Posterior cingulate gyrus (tissue), 11 donors: ENCODE measurements at regions not wholly inside any gene's neighbourhood (a gene's known extent, or its start where the extent isn't known, plus 50 kb on each side); places are given as distances from the start of the nearest gene placed in this dataset.

Experiments used
- DNase-seq, 10 donors: peaks; one replicate each; pipeline versions ENCODE4 v3.0.0 to v3.0.0-alpha.2; 2020 to 2021; ENCODE audit warnings: mixed read lengths in 3 of 10
- intact Hi-C: fragments of 100-400 bp; cut with DNase I; formaldehyde crosslinking; loops from one replicate; pipeline ENCODE4 v1.15.1; 2023

DNA sequence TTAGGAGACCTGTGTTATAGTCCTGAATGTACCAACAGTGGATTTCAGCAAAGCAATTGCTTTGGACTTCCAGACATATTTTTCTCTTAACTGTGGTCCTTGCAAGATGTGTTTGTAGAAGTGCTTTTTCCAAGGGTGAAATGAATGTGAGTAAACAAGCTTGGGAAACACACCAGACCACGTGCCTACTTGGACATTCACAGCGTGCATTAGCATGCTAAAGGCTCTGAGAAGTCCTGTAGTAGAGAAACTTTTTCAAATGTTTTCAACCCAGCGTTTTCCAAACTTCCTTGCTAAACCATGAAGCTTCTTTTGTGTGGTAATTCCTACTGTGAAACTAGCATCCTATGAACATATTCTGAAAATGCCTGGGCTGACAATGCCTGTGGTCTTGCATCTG lies 91.2 kb upstream of the DBX1 start:
- intact Hi-C loops, result no loop called here
- DNase-seq, result no peak

DNA sequence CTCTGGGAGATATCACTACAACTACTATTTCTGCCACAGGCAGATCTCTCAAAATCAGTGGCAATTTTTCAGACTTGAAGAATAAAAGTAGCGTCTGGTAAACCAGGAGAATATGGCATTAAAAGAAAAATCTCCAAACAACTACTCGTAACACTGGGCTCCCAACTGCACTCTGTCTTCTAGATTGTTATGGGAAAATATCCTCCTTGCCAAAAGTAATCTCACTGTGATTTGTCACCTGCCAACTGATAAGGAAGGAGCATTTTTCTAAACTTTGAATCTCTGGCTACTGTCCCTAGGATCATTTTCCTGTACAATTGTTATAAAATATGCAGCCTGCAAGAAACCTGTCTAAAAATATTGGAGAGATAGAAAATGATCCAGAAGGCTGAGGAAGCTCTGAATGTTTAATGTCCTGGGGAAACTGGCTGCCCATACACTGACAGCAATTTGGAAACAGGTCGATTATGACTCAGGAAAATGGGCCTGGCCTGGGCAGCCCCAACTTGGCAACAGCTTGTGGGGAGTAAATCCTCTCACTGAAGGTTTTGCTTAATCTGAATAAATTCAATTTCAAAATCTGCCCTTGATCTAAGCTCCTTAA lies 90.5 kb upstream of the DBX1 start:
- intact Hi-C loops, result no loop called here
- DNase-seq, result no peak

DNA sequence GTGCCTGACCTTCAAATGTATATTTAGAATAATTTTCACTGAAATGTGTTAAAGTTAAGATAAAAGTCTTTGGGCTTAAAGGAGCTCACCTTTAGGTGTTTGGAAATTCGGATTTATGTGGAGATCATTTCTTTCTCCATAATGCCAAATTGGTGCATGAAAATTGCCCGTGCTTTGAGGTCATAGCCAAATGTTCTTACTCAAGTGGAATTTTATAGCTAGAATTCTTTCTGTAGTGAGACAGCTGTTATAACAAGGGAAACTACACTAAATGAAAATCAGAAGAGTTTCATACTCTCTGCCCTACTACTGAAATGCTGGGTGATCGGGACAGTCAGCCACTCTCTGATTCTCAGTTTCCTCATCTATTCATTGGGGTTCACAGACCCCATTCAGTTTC lies 89.5 kb upstream of the DBX1 start:
- intact Hi-C loops, result no loop called here
- DNase-seq, result no peak

DNA sequence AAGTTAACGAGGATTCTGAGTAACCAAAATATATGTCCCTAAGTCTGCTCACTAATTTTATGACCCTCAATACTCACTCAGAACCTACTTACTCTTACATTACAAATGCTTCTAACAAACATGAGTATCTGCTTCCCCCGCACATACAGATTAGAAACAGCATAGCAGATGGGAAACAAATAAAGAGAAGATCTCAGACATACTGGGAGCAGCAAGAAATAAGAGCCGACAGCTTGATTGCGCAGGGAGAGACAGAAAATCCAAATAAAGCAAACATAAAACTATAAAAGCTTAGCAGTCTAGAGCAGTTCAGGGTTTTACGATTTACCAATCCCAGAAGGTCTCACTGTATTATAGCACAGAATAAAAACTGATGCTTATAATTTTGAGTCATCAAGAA lies 89.1 kb upstream of the DBX1 start:
- no peak for DNase-seq
- intact Hi-C loops, result no loop called here

DNA sequence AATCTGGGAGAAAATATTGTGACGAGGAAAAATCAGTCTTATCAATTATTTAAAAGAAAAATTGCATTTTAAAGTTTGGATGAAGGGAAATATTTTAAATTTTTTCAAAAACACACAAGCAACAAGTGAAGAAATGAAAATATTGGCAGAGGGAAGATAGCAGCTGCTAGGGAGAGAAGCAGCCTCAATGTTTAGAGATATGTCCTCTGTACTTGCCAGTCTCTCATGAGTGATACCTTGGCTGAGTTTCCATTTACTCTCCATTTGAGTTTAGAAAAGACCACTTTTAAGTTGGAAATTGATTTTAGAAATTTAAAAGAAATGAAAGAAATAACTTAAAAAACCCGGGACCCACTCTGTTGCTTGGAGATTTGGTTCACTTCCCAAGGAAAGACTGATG lies 88.6 kb upstream of the DBX1 start:
- intact Hi-C loops, result no loop called here
- no peak for DNase-seq

DNA sequence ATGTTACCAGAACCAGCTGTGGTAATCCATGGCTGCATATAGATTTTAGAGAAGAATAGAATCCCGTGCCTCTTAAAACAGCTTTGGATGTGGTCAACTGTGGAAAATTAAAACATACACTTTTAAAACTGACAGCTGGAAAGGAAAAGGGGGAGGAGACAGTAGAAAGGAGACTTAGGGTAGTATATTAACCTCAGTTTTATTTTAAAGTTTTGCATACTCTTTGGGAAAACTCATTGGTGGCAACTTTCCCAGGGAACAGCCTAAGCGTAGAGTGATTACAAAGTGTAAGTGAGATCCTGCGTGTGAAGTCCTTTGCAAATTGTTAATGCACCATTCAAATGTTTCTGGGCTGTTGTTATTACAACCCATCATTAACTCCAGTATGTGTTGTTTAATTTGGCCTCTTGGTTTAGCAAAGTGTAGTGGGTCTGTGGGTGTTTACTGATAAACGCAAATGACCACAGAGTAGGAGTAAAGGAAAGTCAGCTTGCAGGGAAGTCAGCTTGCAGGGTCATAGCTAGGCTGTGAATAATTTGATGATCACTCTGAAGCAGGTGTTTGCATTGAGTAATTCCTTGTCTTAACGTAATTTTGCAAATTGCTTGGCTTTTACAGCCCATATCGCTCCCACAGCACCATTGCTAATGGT lies 88.0 kb upstream of the DBX1 start:
- no peak for DNase-seq
- intact Hi-C loops, result no loop called here

DNA sequence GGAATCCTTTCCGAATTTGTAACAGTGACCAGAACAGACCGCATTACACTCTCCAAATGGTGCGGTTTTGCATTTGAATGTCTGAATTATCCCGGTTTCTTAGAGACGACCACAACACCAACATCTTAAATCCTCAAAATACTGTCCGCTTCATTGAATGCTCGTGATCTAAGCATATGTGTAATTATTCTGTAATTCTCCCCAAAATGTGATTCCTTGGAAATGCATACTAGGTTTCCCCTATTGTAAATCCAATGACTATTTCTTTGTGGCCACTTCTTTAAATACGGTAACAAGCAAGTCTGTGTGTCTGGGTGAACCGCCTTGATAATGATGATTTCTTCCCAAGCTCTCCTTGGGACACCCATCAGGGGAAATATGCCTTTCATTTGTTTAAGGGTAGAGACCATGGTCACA lies 87.3 kb upstream of the DBX1 start:
- intact Hi-C loops, result no loop called here
- no peak for DNase-seq

DNA sequence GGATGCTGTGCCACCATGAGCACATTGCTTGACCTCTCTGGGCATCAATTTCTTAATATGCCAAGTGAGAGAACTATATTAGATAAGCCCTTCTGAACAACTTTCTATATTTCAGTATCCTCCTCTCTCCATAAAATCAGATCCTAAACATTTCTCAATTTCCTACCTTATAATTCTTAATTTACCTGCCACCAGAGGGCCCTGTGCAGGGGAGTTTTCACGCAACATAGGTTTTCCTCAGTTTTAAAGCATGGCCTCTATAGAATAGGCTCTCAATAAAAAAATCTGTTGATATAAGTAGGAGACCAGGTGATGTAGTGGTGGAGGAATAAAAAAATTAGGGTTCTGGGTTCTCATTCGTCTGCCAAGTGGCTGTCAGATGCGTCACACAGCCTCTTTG lies 83.7 kb upstream of the DBX1 start:
- no peak for DNase-seq
- intact Hi-C loops, result loop anchor here (5.0 kb wide), 1 partner anchor 93 kb away; no protein-coding TSS in a partner anchor

DNA sequence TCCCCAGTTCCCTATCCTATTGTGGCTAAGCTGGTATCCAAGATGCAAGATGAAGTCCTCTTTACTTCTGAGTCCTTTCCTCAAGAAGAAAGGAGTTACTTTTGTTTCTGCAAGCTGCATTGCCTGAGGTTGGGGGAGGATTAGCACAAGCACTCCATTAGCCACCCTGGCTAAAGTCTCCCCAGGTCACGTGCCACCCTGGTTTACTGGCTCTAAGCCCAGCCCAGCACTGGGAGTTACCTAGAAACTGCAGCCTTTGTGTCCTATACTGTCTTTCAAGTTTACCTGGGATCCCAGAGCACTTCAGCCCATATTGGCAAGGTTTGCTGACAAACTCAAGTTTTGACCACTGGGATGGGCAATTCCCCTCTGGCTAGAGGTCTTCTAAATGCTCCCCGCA lies 78.4 kb upstream of the DBX1 start:
- intact Hi-C loops, result no loop called here
- peak in 1 of 10 donors; percentile 17 for DNase-seq

DNA sequence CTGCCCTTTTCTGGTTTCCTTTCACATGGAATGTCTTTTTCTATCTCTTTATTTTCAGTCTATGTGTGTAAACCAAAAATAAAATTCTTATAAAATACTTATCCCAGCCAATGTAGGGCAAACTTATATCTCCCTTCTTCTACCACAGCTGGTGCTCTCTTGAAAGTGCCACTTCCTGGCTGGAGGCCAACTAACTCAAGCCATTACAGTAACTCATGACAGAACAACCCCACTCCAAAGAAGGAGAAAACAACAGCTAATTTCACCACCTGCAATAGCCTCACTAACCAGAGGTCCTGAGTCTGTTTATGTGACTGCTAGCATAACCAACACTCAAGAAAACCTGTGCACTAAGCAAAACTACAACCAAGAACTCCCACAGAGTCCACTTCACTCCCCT lies 74.9 kb upstream of the DBX1 start:
- no peak for DNase-seq
- intact Hi-C loops, result no loop called here

DNA sequence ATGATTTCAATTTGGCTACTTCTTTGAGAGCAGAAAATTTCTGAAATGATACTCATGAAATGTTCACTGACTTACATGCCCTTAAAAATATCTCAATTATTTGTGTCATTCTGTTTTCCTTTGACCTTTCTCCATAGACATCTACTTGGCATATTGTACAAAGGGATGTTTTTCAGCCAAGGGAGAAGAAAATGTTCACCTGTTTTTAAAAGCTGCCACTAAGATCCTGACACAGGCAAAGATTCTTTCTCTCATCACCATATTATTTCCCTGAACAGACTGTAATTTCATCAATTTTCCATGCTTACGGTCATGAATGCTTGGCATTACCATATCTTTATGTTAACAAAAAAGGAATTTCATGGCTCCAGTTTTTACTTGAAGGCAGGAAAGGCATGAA lies 67.4 kb upstream of the DBX1 start:
- intact Hi-C loops, result no loop called here
- DNase-seq, result no peak

DNA sequence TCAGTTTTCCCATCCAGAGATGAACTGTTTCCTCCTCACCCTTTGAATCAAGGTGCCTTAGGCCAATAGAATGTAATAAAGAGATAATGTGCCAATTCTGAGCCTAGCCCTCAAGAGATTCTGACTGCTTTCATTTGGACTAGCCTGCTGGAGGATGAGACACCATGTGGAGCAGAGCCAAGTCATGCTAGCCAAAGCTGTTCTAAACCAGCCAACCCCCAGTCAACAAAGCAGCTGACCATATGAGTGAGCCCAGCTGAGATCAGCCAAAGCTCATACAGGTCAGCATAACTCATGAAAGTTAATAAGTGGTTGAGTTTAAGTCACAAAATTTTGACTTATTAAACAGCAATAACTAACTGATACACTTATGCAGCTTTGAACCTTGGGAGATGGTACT lies 66.7 kb upstream of the DBX1 start:
- DNase-seq, result no peak
- intact Hi-C loops, result no loop called here

DNA sequence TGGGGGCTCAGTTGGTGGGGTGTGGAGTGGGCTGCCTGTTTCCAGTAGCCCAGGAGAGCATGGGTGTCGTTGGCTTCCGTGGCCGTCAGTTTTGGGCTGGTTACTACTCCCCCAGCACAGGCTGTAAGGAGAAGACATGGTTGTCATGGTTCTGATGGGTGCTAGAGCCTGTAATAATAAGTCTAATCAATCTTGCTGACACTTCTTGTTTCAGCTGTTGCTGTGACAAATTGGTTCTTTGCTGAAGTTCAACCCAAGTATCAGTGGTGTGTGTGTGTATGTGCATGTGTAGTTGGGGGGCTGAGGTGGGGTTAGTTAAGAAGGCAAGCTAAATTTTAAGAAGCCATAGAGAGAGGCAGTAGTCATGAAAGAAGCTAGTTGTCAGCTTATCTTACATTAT lies 61.3 kb upstream of the DBX1 start:
- DNase-seq, result no peak
- intact Hi-C loops, result no loop called here

DNA sequence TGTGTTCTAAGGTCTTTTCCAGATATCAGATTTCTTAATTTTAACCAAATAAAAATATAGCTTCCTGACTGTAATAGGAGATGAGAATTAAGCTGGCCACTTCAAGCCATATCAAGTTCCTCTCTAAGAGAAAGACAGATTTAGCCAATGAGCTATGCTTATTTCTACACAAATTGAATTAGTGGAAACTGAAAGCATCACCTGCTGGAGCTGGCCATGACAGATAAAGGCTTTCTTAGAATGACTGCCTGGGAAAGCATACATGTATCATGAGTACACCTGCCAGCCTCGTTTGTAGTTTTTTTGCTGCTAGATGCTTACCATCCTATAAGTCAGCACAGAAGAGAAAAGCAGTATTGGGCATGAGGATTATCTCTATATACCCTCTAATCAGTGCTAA lies 53.5 kb upstream of the DBX1 start:
- DNase-seq, result no peak
- intact Hi-C loops, result no loop called here

DNA sequence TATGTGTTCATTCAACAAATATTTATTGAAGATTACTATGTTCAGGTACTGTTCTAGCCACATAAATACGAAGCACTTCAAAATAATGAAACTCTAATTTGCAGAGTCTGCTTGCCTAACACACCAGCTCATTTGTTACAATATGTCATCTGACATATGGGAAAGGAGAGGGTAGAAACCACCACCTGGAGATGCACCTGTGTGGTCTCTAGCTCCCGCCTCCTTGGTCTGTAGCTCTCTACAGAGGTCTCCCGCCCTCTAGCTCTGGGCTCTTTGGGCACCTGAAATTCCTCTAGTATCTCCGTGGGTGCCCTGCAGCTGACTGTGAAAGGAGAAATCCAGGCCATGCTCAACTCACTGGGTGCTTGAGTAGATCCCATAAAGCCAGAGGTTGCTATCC lies 51.4 kb upstream of the DBX1 start:
- intact Hi-C loops, result no loop called here

More for the DNA sequence above, 51.4 kb upstream of the DBX1 start:
- no peak for DNase-seq
